Caco-2 (cell line): ENCODE measurements at regions not wholly inside any gene's neighbourhood (a gene's known extent, or its start where the extent isn't known, plus 50 kb on each side); places are given as distances from the start of the nearest gene placed in this dataset.

Experiments
- BruUV-seq: library from RNA; stranded (reverse); fragments of 400-500 nt; replicated peaks from 2 replicates; lab custom pipeline; 2021; lab: Mats Ljungman, UMichigan
- CTCF ChIA-PET: fragments of 300-600 bp; sonication (Branson Sonifier 250); formaldehyde crosslinking; loops from one replicate; lab custom pipeline; 2022; ENCODE audit warnings: antibody characterized with exemption; lab: Charles Lee
- POLR2A ChIA-PET: fragments of 300-600 bp; sonication (Branson Sonifier 250); formaldehyde crosslinking; loops from one replicate; lab custom pipeline; 2022; ENCODE audit warnings: antibody characterized with exemption; lab: Charles Lee
- DNase-seq, 2 experiments: peaks; one replicate each; pipeline versions ENCODE4 v3.0.0 to v3.0.0-alpha.2; 2020 to 2022
- H3K27me3 ChIP-seq: replicated peaks from 2 replicates; pipeline ENCODE4 v1.6.0; 2011; ENCODE audit warnings: low read length; ENCODE audit not compliant: control insufficient read depth, insufficient read depth
- H3K36me3 ChIP-seq: 2 replicates; pipeline ENCODE4 v1.5.1; 2011; ENCODE audit warnings: low read length; ENCODE audit not compliant: control insufficient read depth, insufficient read depth
- H3K4me1 ChIP-seq: fragments of 250-450 bp; sonication (Bioruptor Pico); 2 replicates; pipeline ENCODE4 v1.5.1; 2020; ENCODE audit warnings: mild to moderate bottlenecking
- H3K4me3 ChIP-seq: 2 replicates; pipeline ENCODE4 v1.5.1; 2011; ENCODE audit warnings: low read depth, mild to moderate bottlenecking, control low read depth, low read length
- H3K9me3 ChIP-seq: fragments of 250-450 bp; sonication (Bioruptor Pico); 2 replicates; pipeline ENCODE4 v1.5.1; 2020; ENCODE audit warnings: mild to moderate bottlenecking, moderate library complexity
- H3K27ac Mint-ChIP-seq: one replicate; pipeline ENCODE4 v1.8.0; 2022; ENCODE audit warnings: mixed read lengths; ENCODE audit not compliant: unreplicated experiment
- H3K27me3 Mint-ChIP-seq: one replicate; pipeline ENCODE4 v1.8.0; 2022; ENCODE audit warnings: mixed read lengths; ENCODE audit not compliant: insufficient read depth, unreplicated experiment
- H3K36me3 Mint-ChIP-seq: one replicate; pipeline ENCODE4 v1.8.0; 2022; ENCODE audit warnings: mild to moderate bottlenecking, mixed read lengths; ENCODE audit not compliant: insufficient read depth, unreplicated experiment
- H3K4me1 Mint-ChIP-seq: one replicate; pipeline ENCODE4 v1.8.0; 2022; ENCODE audit warnings: low read depth, mixed read lengths; ENCODE audit not compliant: unreplicated experiment
- H3K4me3 Mint-ChIP-seq: one replicate; pipeline ENCODE4 v1.8.0; 2022; ENCODE audit warnings: mild to moderate bottlenecking, moderate library complexity, mixed read lengths; ENCODE audit not compliant: unreplicated experiment
- H3K9me3 Mint-ChIP-seq: one replicate; pipeline ENCODE4 v1.8.0; 2022; ENCODE audit warnings: mixed read lengths; ENCODE audit not compliant: unreplicated experiment
- intact Hi-C: fragments of 100-400 bp; cut with micrococcal nuclease; formaldehyde crosslinking; loops from one replicate; pipeline ENCODE4 v1.10.0; 2022; ENCODE audit not compliant: unreplicated experiment
- TF ChIP-seq, protein P1 (sequence below), 2 experiments: fragments of 200-600 bp in 1 of 2; IDR thresholded peaks; 1 replicate in 1 of 2; 2 replicates in 1 of 2; pipeline versions ENCODE4 v1.5.1 to v1.8.0; 2011 to 2022; ENCODE audit warnings: antibody characterized with exemption in 1 of 2, control low read depth in 1 of 2, inconsistent platforms in 1 of 2, low read depth in 1 of 2, low read length in 1 of 2, mild to moderate bottlenecking in 1 of 2, moderate library complexity in 1 of 2; ENCODE audit not compliant: insufficient read depth in 1 of 2, severe bottlenecking in 1 of 2, unreplicated experiment in 1 of 2

DNA sequence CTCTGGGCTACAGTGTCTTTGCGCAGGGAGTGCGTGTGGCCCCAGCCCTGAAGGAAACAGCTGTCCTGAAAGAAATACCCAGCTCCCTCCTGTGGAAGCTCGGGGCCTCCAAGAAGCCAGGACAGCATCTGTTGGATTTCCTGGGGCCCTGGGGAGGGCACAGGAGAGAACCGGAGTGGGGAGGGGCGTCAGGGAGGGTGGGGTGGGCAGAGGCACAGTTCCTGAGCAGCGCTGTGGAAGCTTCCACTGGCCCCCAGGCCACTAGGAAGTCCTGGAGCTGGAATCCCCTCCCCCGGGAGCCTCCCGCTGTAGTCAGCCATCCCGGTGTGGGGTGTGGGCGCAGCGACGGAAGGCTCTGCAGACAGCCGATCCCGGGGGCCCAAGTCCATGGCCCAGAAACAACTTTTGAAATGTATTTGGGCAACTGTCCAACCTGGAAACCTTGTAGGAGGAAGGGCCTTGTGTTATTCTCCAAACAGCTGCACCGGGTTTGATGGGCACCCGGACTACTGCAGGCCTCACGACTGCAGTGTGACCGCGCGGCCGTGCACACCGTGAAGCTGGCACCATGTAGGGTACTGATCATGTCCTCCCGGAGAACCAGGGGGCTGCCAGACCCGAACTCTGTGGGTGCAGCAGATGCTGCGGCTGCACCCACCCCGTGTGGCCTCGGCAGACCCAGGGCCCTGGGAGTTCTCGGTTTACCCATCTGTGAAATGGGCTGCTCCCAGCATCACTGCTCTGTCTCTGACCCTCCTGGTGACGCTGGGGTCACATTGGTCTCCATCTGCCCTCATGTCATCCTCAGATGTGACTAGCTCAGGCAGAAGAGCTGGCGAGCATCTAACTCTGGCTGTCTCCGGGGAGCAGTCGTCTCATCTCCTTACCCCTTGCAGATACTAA, 68.5 kb upstream of the HMX1 start:
- Mint-ChIP-seq H3K4me3 (no peak overlapping the region), H3K36me3 (no peaks in the 10 kb centered on the region), H3K27ac (no peak overlapping the region), H3K9me3 (no peaks in the 10 kb centered on the region), H3K4me1 (no peaks in the 10 kb centered on the region), H3K27me3 (peaks cover 3% of the 10 kb centered on the region)
- Histone ChIP-seq H3K27me3 (no peaks in the 10 kb centered on the region), H3K4me3 (no peak overlapping the region), H3K36me3 (no peaks in the 10 kb centered on the region), H3K9me3 (peaks cover 3% of the 10 kb centered on the region; the same call in 1 of the 2 replicates), H3K4me1 (no peaks in the 10 kb centered on the region)
- BruUV-seq: no TSS peak
- POLR2A ChIA-PET: no interaction called here
- CTCF ChIA-PET: interaction anchor here (0.7 to 1.2 kb wide), 2 partner anchors 19 to 22 kb away, joined by 3 read pairs; no protein-coding TSS in a partner anchor
- DNase-seq: no peak
- intact Hi-C loops: no loop called here
- TF ChIP-seq, protein P1, sequence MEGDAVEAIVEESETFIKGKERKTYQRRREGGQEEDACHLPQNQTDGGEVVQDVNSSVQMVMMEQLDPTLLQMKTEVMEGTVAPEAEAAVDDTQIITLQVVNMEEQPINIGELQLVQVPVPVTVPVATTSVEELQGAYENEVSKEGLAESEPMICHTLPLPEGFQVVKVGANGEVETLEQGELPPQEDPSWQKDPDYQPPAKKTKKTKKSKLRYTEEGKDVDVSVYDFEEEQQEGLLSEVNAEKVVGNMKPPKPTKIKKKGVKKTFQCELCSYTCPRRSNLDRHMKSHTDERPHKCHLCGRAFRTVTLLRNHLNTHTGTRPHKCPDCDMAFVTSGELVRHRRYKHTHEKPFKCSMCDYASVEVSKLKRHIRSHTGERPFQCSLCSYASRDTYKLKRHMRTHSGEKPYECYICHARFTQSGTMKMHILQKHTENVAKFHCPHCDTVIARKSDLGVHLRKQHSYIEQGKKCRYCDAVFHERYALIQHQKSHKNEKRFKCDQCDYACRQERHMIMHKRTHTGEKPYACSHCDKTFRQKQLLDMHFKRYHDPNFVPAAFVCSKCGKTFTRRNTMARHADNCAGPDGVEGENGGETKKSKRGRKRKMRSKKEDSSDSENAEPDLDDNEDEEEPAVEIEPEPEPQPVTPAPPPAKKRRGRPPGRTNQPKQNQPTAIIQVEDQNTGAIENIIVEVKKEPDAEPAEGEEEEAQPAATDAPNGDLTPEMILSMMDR (IDR thresholded peaks at IDR 0.05; ENCODE audit: insufficient read depth in 1 of 2, low read depth in 1 of 2, low read length in 1 of 2, severe bottlenecking in 1 of 2, unreplicated experiment in 1 of 2): no peak

DNA sequence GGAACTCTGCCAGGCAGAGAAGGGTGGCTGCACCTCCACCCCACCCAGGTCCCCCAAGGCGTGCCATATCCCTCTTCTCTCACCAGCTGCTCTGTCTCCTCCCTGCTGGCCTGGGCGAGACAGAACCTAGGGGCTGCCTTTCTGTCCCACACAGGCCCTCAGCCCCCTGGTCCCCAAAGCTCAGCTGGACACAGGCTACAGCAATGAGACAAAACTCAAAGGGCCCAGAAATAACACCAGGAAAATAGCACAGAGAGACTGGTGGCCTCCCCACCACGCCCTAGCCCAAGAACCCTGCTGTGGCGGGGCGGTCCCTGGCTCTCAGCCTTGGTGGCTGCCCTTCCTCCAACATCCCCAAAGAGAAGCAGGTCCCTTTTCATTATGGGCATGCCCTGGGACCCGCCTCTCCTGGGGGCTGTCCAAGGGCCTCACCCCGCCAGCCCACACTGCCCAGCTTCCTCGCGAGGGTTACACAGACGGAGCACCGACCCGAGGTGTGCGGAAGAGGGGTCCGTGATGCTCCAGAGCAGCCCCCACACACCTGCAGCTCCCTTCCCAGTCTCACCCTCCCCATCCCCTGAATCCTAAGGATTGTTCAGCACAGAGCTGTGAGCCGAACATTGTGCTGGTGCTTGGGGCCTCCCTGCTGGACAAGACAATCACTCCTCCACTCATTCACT, 67.7 kb upstream of the HMX1 start:
- Histone ChIP-seq H3K27me3 (no peaks in the 10 kb centered on the region), H3K9me3 (peaks cover 3% of the 10 kb centered on the region; the same call in 1 of the 2 replicates), H3K4me1 (no peaks in the 10 kb centered on the region), H3K36me3 (no peaks in the 10 kb centered on the region), H3K4me3 (no peak overlapping the region)
- no peak overlapping the region for H3K27ac Mint-ChIP-seq
- POLR2A ChIA-PET: no interaction called here
- BruUV-seq: no TSS peak
- intact Hi-C loops: no loop called here
- TF ChIP-seq, protein P1 (IDR thresholded peaks at IDR 0.05; ENCODE audit: insufficient read depth in 1 of 2, low read depth in 1 of 2, low read length in 1 of 2, severe bottlenecking in 1 of 2, unreplicated experiment in 1 of 2): no peak
- CTCF ChIA-PET: interaction anchor here (0.7 to 1.2 kb wide), 2 partner anchors 18 to 21 kb away, joined by 3 read pairs; no protein-coding TSS in a partner anchor
- no peak for DNase-seq
- no peaks in the 10 kb centered on the region for H3K9me3 Mint-ChIP-seq
- no peaks in the 10 kb centered on the region for H3K36me3 Mint-ChIP-seq
- H3K4me3 Mint-ChIP-seq: no peak overlapping the region
- peaks cover 5% of the 10 kb centered on the region for H3K27me3 Mint-ChIP-seq
- no peaks in the 10 kb centered on the region for H3K4me1 Mint-ChIP-seq

DNA sequence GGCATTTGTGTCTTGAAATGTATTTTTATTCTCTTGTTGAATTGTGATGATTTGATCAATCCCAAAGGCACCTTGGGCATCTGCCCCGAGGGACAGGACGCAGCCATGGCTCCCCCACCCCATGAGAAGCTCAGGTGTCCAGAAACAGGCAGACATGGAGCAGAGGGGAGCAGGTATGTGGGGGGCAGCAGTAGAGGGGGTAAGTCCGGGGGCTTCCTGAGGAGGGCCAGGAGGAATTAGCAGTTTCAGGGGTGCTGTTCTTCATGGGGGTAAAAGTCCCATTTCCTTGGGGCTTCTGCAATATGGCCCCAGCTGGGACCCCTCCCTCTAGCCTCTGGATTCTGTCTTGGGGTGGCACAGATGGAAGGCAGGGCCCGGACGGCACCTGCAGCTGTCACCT, 67.0 kb upstream of the HMX1 start:
- no peaks in the 10 kb centered on the region for H3K4me1 ChIP-seq
- H3K36me3 ChIP-seq: no peaks in the 10 kb centered on the region
- POLR2A ChIA-PET: no interaction called here
- intact Hi-C loops: no loop called here
- no TSS peak for BruUV-seq
- no peak for DNase-seq
- no peaks in the 10 kb centered on the region for H3K36me3 Mint-ChIP-seq
- H3K4me3 Mint-ChIP-seq: no peak overlapping the region
- no peaks in the 10 kb centered on the region for H3K9me3 Mint-ChIP-seq
- H3K27me3 ChIP-seq: no peaks in the 10 kb centered on the region
- no peak overlapping the region for H3K27ac Mint-ChIP-seq
- TF ChIP-seq, protein P1 (IDR thresholded peaks at IDR 0.05; ENCODE audit: insufficient read depth in 1 of 2, low read depth in 1 of 2, low read length in 1 of 2, severe bottlenecking in 1 of 2, unreplicated experiment in 1 of 2): no peak
- peaks cover 3% of the 10 kb centered on the region; the same call in 1 of the 2 replicates for H3K9me3 ChIP-seq
- no peaks in the 10 kb centered on the region for H3K4me1 Mint-ChIP-seq
- peaks cover 5% of the 10 kb centered on the region for H3K27me3 Mint-ChIP-seq
- H3K4me3 ChIP-seq: no peak overlapping the region
- CTCF ChIA-PET: no interaction called here
